IMR-90 (cell line): ENCODE measurements at regions not wholly inside any gene's neighbourhood (a gene's known extent, or its start where the extent isn't known, plus 50 kb on each side); places are given as distances from the start of the nearest gene placed in this dataset.

Experiments used
- ATAC-seq: fragments of 200-7000 bp; cut with Tn5 transposase; 2 replicates; pipeline ENCODE4 v1.9.1; 2020; ENCODE audit warnings: low read depth, mild to moderate bottlenecking, moderate library complexity
- BruUV-seq: library from RNA; stranded (reverse); fragments of 400-500 nt; replicated peaks from 2 replicates; lab custom pipeline; 2021; lab: Mats Ljungman, UMichigan
- CTCF ChIA-PET: fragments of 300-600 bp; formaldehyde crosslinking; extraction: SDS; loops from one replicate; lab custom pipeline; 2021; ENCODE audit warnings: antibody characterized with exemption; lab: Yijun Ruan, JAX
- POLR2A ChIA-PET: fragments of 300-600 bp; sonication (Branson Sonifier 250); formaldehyde crosslinking; loops from one replicate; lab custom pipeline; 2022; ENCODE audit warnings: antibody characterized with exemption; ENCODE audit not compliant: unreplicated experiment; lab: Charles Lee
- DNase-seq: peaks from one replicate; pipeline ENCODE4 v3.0.0; 2013
- H2AFZ ChIP-seq: replicated peaks from 2 replicates; pipeline ENCODE3; 2013; ENCODE audit warnings: low read length, mild to moderate bottlenecking; ENCODE audit not compliant: poor library complexity
- H2AK5ac ChIP-seq: 2 replicates; pipeline ENCODE4 v1.6.1; 2013; ENCODE audit warnings: low read depth, low read length, inconsistent platforms
- H2AK9ac ChIP-seq: replicated peaks from 2 replicates; pipeline ENCODE3; 2013; ENCODE audit warnings: mild to moderate bottlenecking, low read depth, low read length, moderate library complexity; ENCODE audit not compliant: poor library complexity
- H2BK120ac ChIP-seq: 2 replicates; pipeline ENCODE4 v1.6.1; 2013; ENCODE audit warnings: low read depth, low read length, inconsistent platforms
- H2BK15ac ChIP-seq: 3 replicates; pipeline ENCODE4 v1.6.1; 2013; ENCODE audit warnings: low read depth, low read length, inconsistent platforms
- H2BK20ac ChIP-seq: 2 replicates; pipeline ENCODE4 v1.6.1; 2013; ENCODE audit warnings: low read depth, mild to moderate bottlenecking, inconsistent platforms, low read length, moderate library complexity
- H2BK5ac ChIP-seq: 2 replicates; pipeline ENCODE4 v1.6.1; 2013; ENCODE audit warnings: mild to moderate bottlenecking, low read depth, low read length, inconsistent platforms; ENCODE audit not compliant: poor library complexity, severe bottlenecking
- H3K14ac ChIP-seq: replicated peaks from 2 replicates; pipeline ENCODE4 v1.6.1; 2013; ENCODE audit warnings: low read depth, low read length, inconsistent platforms
- H3K18ac ChIP-seq: 2 replicates; pipeline ENCODE4 v1.6.1; 2013; ENCODE audit warnings: low read depth, low read length, control low read depth
- H3K23ac ChIP-seq: 2 replicates; pipeline ENCODE4 v1.6.1; 2013; ENCODE audit warnings: low read depth, low read length, inconsistent platforms
- H3K27ac ChIP-seq: 2 replicates; pipeline ENCODE4 v1.5.1; 2013; ENCODE audit warnings: mild to moderate bottlenecking, control low read depth, low read length; ENCODE audit not compliant: insufficient read depth
- H3K27me3 ChIP-seq: 2 replicates; pipeline ENCODE4 v1.6.1; 2013; ENCODE audit warnings: low read length; ENCODE audit not compliant: control insufficient read depth, insufficient read depth
- H3K36me3 ChIP-seq: 2 replicates; pipeline ENCODE4 v1.6.1; 2013; ENCODE audit warnings: low read length, mixed read lengths; ENCODE audit not compliant: control insufficient read depth, insufficient read depth
- H3K4ac ChIP-seq: 2 replicates; pipeline ENCODE4 v1.6.1; 2013; ENCODE audit warnings: low read depth, low read length, inconsistent platforms
- H3K4me1 ChIP-seq: 2 replicates; pipeline ENCODE4 v1.6.1; 2013; ENCODE audit warnings: low read length, mixed read lengths; ENCODE audit not compliant: control insufficient read depth, insufficient read depth
- H3K4me2 ChIP-seq: 2 replicates; pipeline ENCODE4 v1.6.1; 2013; ENCODE audit warnings: low read depth, mild to moderate bottlenecking, control low read depth, low read length, moderate library complexity
- H3K4me3 ChIP-seq: 2 replicates; pipeline ENCODE4 v1.5.1; 2013; ENCODE audit warnings: low read depth, mild to moderate bottlenecking, control low read depth, low read length, moderate library complexity; ENCODE audit not compliant: insufficient read depth
- H3K56ac ChIP-seq: 2 replicates; pipeline ENCODE4 v1.6.1; 2013; ENCODE audit warnings: low read length, inconsistent platforms; ENCODE audit not compliant: insufficient read depth; ENCODE audit errors: extremely low read depth
- H3K79me1 ChIP-seq, 2 experiments: 2 replicates each; pipeline ENCODE4 v1.6.1; 2013; ENCODE audit warnings: low read length in 2 of 2, inconsistent platforms in 1 of 2, low read depth in 1 of 2
- H3K9ac ChIP-seq: 2 replicates; pipeline ENCODE4 v1.6.1; 2013; ENCODE audit warnings: low read depth, low read length, control low read depth
- H3K9me1 ChIP-seq: 2 replicates; pipeline ENCODE4 v1.6.1; 2013; ENCODE audit warnings: low read length, inconsistent platforms; ENCODE audit not compliant: insufficient read depth
- H3K9me3 ChIP-seq: 2 replicates; pipeline ENCODE4 v1.6.1; 2013; ENCODE audit warnings: low read length; ENCODE audit not compliant: control insufficient read depth, insufficient read depth
- H4K20me1 ChIP-seq: 2 replicates; pipeline ENCODE4 v1.6.1; 2013; ENCODE audit warnings: low read length, inconsistent platforms; ENCODE audit not compliant: insufficient read depth
- H4K5ac ChIP-seq: 2 replicates; pipeline ENCODE4 v1.6.1; 2013; ENCODE audit warnings: mild to moderate bottlenecking, low read depth, low read length, control low read depth
- H4K8ac ChIP-seq, 2 experiments: 2 replicates each; pipeline ENCODE4 v1.6.1; 2013; ENCODE audit warnings: low read depth in 2 of 2, low read length in 2 of 2, control low read depth in 1 of 2, inconsistent platforms in 1 of 2
- H4K91ac ChIP-seq: 2 replicates; pipeline ENCODE4 v1.6.1; 2013; ENCODE audit warnings: low read depth, low read length, inconsistent platforms; ENCODE audit not compliant: insufficient read depth
- MAZ ChIP-seq: IDR thresholded peaks from 2 replicates; pipeline ENCODE4 v1.6.1; 2012; ENCODE audit warnings: low read depth, mild to moderate bottlenecking, low read length, improper control_type of control experiment, moderate library complexity, borderline replicate concordance
- RCOR1 ChIP-seq: IDR thresholded peaks from 2 replicates; pipeline ENCODE4 v1.6.1; 2012; ENCODE audit warnings: mild to moderate bottlenecking, low read length, improper control_type of control experiment; ENCODE audit not compliant: insufficient replicate concordance
- WGBS, 2 experiments: methylation state at CpG; one replicate each; pipeline versions ENCODE4 v1.1.5 to v1.1.7; 2013; ENCODE audit warnings: missing lambda C conversion rate in 2 of 2; ENCODE audit not compliant: insufficient read length in 1 of 2; ENCODE audit errors: extremely low coverage in 2 of 2; 5-methylcytosine and 5-hydroxymethylcytosine counted together
- dilution Hi-C: fragments of 300-500 bp; cut with HindIII; formaldehyde crosslinking; loops from one replicate; pipeline ENCODE4 v1.14.3; 2018; ENCODE audit warnings: low sequenced_read_pairs; ENCODE audit not compliant: unreplicated experiment
- in situ Hi-C: fragments of 300-500 bp; cut with MboI; formaldehyde crosslinking; loops from 3 replicates; pipeline ENCODE4 v1.14.3; 2019; ENCODE audit warnings: low sequenced_read_pairs, inconsistent platforms, mixed read lengths
- intact Hi-C: fragments of 100-400 bp; cut with micrococcal nuclease; formaldehyde crosslinking; loops from 2 replicates; pipeline ENCODE4 v1.10.0; 2022

GRCh38 chr13:78958006-78958405 lies 299.1 kb upstream of the OBI1 start:
- H2BK20ac ChIP-seq: no peak overlapping the region
- H2AK9ac ChIP-seq: no peak overlapping the region
- no peak overlapping the region for H4K91ac ChIP-seq
- peaks cover 6% of the 10 kb centered on the region; the same call in 1 of the 2 replicates for H3K9me3 ChIP-seq
- no peak overlapping the region for H3K18ac ChIP-seq
- no peaks in the 10 kb centered on the region for H3K4me1 ChIP-seq
- no peaks in the 10 kb centered on the region for H4K20me1 ChIP-seq
- H3K23ac ChIP-seq: no peak overlapping the region
- no peak overlapping the region for H2AFZ ChIP-seq
- H3K4ac ChIP-seq: no peak overlapping the region
- no TSS peak for BruUV-seq
- no peak overlapping the region for H3K27ac ChIP-seq
- WGBS, 2 experiments: 0% methylated on average over 1 of the region's 5 CpGs; no CpG with 5 or more reads in 1 of the 2 experiments
- intact Hi-C loops (no loop called here), in situ Hi-C loops (loop anchor here (25.0 kb wide), 1 partner anchor 1196 kb away; no protein-coding TSS in a partner anchor), dilution Hi-C loops (no loop called here)
- no peaks in the 10 kb centered on the region for H3K36me3 ChIP-seq
- no peak overlapping the region for H3K4me3 ChIP-seq
- H3K9ac ChIP-seq: no peak overlapping the region
- ATAC-seq (no peak), DNase-seq (no peak)
- ChIA-PET POLR2A (no interaction called here), CTCF (no interaction called here)
- no peak overlapping the region for H2BK120ac ChIP-seq
- no peaks in the 10 kb centered on the region for H3K79me1 ChIP-seq
- no peak overlapping the region for H4K5ac ChIP-seq
- no peaks in the 10 kb centered on the region for H3K9me1 ChIP-seq
- H3K4me2 ChIP-seq: no peak overlapping the region
- H3K14ac ChIP-seq: no peak overlapping the region
- no peak overlapping the region for H2BK5ac ChIP-seq
- H4K8ac ChIP-seq: no peak overlapping the region
- TF ChIP-seq RCOR1: no peak
- no peak for TF ChIP-seq MAZ
- no peak overlapping the region for H2BK15ac ChIP-seq
- no peaks in the 10 kb centered on the region for H3K27me3 ChIP-seq
- no peak overlapping the region for H2AK5ac ChIP-seq
- no peak overlapping the region for H3K56ac ChIP-seq
